CD4-positive, alpha-beta T cell treated with Interleukin-4 for 1 hour (primary cell): ENCODE measurements at regions not wholly inside any gene's neighbourhood (a gene's known extent, or its start where the extent isn't known, plus 50 kb on each side); places are given as distances from the start of the nearest gene placed in this dataset.
"Not testable (repeated sequence)": the region's sequence is repeated elsewhere in the genome, so short reads cannot be mapped to it uniquely, and the experiment has no call there.

Experiments
- DNase-seq, 2 donors: peaks; one replicate each; pipeline ENCODE4 v3.0.0-alpha.2; 2020 to 2022

GRCh38 chr15:69876064-69876940, 221.4 kb downstream of the TLE3 start:
- DNase-seq = no peak

GRCh38 chr15:69879963-69880362, 217.8 kb downstream of the TLE3 start:
- DNase-seq = not testable (repeated sequence)

GRCh38 chr15:69880571-69881301, 217.0 kb downstream of the TLE3 start:
- no peak for DNase-seq

- no peak for DNase-seq
Measured at GRCh38 chr15:69881302-69881670, 216.4 kb downstream of the TLE3 start.

GRCh38 chr15:69881766-69882165, 216.0 kb downstream of the TLE3 start:
- DNase-seq = no peak

- DNase-seq = no peak
Measured at GRCh38 chr15:69883306-69883705, 214.4 kb downstream of the TLE3 start.

- DNase-seq = no peak
Measured at GRCh38 chr15:69885173-69885955, 212.4 kb downstream of the TLE3 start.

- no peak for DNase-seq
Measured at GRCh38 chr15:69887009-69887408, 210.7 kb downstream of the TLE3 start.

GRCh38 chr15:69887553-69887952, 210.2 kb downstream of the TLE3 start:
- DNase-seq = no peak

- no peak for DNase-seq
Measured at GRCh38 chr15:69888406-69888805, 209.3 kb downstream of the TLE3 start.

GRCh38 chr15:69891070-69891536, 206.6 kb downstream of the TLE3 start:
- DNase-seq = no peak

- no peak for DNase-seq
Measured at GRCh38 chr15:69891606-69892005, 206.1 kb downstream of the TLE3 start.

- no peak for DNase-seq
Measured at GRCh38 chr15:69892351-69892750, 205.4 kb downstream of the TLE3 start.

GRCh38 chr15:69893086-69893485, 204.6 kb downstream of the TLE3 start:
- no peak for DNase-seq

- DNase-seq = no peak
Measured at GRCh38 chr15:69893863-69894262, 203.9 kb downstream of the TLE3 start.

GRCh38 chr15:69895202-69895601, 202.5 kb downstream of the TLE3 start:
- DNase-seq = no peak

GRCh38 chr15:69896606-69897005, 201.1 kb downstream of the TLE3 start:
- no peak for DNase-seq

GRCh38 chr15:69897061-69897460, 200.7 kb downstream of the TLE3 start:
- DNase-seq = no peak

- no peak for DNase-seq
Measured at GRCh38 chr15:69897471-69898237, 200.1 kb downstream of the TLE3 start.

GRCh38 chr15:69898243-69898642, 199.5 kb downstream of the TLE3 start:
- no peak for DNase-seq

GRCh38 chr15:69902414-69903062, 195.2 kb downstream of the TLE3 start:
- DNase-seq = no peak
